ENCODE measurements at regions not wholly inside any gene's neighbourhood (a gene's known extent, or its start where the extent isn't known, plus 50 kb on each side); places are given as distances from the start of the nearest gene placed in this dataset.
"Not testable (repeated sequence)": the region's sequence is repeated elsewhere in the genome, so short reads cannot be mapped to it uniquely, and the experiment has no call there.

GRCh38 chr2:14756122-14756541, 123.6 kb downstream of the LRATD1 start:
- DNase-seq: no peak

DNA sequence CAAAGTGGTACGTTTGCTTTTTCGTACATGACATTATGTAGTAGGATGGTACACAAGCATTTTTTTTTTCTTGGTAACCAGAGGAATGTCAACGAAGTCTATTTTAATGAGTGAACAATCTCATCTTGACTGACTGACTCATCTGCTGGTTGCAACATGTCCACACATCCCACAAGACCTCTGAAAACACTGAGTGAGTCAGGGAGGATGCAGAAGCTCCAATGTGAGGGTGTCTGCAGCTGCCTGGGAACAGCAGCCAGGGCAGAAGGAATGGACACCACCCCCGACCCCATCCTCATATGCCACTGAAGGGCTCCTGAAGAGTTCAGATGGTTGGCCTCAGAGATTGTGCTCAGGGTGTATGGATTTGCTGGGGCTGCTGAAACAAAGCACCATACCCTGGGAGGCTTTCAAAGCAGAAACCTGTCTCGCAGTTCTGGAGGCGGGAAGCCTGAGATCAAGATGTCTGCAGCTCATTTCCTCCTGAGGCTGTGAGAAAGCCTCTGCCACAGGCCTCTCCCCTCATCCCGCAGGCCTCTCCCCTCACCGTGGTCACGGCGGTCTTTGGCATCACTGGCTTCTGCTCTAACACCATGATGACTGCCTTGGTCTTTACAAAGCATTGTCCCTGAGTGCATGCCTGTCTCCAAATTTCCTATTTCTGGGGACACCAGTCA, 124.6 kb downstream of the LRATD1 start:
- DNase-seq: no peak

- DNase-seq: no peak
Observed at GRCh38 chr2:14759082-14759481, 126.6 kb downstream of the LRATD1 start.

GRCh38 chr2:14760169-14760568, 127.7 kb downstream of the LRATD1 start:
- DNase-seq: no peak

- no peak for DNase-seq
Observed at GRCh38 chr2:14761118-14761517, 128.6 kb downstream of the LRATD1 start.

DNA sequence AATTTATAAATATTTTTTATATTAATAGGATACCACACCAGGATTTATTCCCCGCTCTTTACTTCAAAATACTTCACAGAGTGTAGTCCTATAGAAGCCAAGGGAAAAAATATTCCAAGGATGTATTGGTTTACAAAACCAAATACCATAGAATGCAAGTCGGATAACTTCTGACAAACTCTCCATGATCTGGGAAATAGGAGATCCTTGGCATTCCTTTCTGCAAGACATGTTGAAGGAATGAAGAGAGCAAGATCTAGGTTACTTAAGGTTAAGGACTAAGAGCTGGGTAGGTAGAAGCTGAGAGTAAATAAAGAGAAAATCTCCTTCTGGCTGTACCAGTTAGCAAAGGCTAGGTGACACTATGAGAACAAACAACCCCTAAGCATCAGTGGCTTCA, 141.2 kb downstream of the LRATD1 start:
- DNase-seq: no peak

- no peak for DNase-seq
Observed at GRCh38 chr2:14774436-14774968, 142.0 kb downstream of the LRATD1 start.

DNA sequence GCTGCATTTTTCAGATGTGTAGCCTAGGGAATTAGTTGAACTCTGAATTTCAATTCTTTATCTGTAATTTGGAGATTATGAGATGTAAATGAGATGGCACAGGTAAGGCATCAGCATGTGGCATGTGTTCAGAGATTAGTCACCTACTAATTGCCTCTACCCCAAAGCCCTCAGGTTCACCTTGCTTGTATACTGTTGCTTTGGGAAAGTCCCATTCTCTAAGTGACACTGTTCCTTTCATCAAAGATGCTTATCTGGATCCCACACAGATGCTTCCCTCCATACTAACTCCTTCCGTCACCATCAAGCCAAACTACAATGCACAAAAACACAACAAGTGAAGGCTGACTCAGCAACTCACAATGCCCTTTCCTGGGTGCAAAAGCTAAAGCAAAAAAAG, 143.7 kb downstream of the LRATD1 start:
- no peak for DNase-seq

DNA sequence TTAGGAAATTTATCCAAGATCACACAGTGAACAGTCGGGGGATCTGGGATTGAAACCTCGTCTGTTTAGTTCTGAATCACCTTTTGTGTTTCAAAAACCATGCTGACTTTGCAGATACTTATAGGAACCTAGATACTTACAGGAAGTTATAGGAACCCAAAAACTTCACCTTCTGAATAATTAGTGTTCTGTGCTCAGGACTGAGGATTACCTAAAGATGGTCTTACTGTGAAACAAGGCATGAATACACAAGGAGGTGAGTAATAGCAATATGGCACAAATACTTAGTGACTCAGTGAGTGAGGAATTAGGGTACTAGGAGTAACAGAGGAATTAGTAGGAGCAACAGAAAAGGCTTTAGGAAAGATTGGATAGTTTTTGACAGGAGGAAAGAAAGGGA, 145.5 kb downstream of the LRATD1 start:
- DNase-seq: no peak

GRCh38 chr2:14779252-14779651, 146.7 kb downstream of the LRATD1 start:
- DNase-seq: no peak

- no peak for DNase-seq
Observed at GRCh38 chr2:14781142-14781541, 148.6 kb downstream of the LRATD1 start.

DNA sequence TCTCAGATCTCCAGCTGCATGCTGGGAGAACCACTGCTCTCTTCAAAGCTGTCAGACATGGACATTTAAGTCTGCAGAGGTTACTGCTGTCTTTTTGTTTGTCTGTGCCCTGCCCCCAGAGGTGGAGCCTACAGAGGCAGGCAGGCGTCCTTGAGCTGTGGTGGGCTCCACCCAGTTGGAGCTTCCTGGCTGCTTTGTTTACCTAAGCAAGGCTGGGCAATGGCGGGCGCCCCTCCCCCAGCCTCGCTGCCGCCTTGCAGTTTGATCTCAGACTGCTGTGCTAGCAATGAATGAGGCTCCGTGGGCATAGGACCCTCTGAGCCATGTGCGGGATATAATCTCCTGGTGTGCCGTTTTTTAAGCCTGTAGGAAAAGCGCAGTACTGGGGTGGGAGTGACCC, 156.3 kb downstream of the LRATD1 start:
- DNase-seq: not testable (repeated sequence)

DNA sequence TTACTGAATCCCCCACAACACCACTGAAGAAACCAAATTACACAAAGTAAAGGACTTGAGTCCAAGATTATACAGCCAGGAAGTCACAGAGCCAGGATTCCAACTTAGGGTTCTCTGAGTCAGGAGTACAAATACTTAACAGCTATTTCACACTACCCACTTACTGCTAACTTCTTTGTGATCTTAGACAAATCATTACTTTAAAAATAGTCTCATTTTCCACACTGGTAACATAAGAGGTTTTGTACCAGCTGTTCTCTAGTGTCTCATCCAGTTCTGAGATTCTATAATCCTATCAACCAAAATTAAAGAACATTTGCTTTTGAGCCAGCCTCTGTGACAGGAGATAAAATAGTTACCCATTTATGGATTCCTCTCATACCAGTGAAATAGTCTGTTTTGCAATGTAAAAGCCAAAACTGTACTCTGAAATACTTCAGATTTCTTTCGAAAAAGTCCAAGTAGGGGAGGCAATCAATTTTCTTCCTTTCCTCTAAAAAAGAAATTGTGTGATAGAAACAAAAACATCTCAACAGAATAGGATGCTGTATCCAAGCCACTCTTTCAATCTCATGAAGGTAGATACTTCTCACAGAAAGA, 157.6 kb downstream of the LRATD1 start:
- DNase-seq: no peak

DNA sequence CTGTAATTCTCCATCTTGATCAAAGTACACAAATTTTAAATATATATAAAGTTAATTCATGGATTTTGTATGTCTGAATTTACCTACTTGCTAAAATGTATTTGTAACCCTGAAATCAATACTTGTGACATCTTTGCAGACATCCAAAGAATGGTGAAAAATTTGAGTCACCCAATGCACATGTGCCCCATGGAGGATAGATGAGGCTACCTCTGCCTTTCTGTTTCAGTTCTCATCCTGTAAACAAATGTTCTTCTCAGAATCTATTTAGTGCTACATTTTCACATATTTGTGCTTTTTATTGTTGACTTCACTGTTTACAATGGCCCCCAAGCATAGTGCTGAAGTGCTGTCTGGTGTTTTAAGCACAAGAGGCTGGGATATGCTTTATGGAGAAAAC, 171.5 kb downstream of the LRATD1 start:
- DNase-seq: no peak

DNA sequence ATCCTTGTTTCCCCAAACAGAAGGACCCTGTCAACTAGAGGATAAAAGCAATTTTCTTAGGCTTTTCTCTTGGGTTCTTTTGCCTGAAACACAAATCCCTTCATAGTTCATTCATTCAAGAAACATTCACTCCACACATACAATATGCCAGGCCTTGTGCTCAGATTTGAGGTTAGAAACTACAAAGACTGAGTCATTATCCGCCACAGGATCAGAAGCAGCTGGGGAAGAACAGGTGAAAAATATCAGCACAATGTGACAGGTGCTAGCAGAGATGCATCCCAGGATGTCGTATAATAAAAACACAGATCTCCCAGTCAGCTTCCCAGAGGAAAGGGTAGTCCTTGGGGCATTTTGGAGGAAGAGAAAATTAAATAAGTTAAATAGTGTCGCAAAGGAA, 172.4 kb downstream of the LRATD1 start:
- DNase-seq: no peak

DNA sequence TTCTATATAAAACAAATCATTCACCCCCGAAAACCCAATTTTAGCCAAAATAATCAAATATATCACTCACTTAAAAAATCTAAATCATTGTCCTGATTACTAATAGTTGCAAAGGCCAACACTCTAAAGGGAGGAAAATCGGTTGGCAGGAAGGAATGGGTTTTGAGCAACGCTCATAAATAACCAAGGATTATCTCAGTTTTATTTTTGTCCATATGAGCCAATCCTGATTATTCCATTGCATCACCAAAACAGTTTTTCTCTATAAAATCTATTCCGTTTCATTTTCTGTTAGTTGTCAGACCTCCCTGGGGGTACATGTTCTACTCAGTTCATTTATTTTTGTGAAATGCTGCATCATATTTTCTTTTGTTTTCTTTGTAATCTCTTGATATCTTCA, 174.1 kb downstream of the LRATD1 start:
- no peak for DNase-seq

DNA sequence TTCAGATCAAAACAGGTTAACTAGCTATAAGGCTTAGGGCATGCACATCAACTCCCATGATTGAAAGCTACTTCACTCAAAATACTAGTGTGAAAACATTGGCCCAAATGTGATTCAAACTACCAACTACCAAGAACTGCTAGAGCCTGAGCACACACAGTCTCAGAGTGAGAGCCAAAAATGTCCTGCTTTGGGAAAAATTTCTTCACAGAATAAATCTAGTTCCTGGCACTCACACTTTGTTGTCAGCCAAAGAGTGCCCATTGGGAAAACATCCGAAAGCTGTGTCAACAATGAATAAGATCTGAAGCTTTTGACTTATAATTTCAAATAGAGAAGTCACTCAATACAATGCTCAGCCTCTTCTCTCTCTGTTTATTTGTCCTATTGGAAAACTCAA, 182.7 kb downstream of the LRATD1 start:
- DNase-seq: no peak

DNA sequence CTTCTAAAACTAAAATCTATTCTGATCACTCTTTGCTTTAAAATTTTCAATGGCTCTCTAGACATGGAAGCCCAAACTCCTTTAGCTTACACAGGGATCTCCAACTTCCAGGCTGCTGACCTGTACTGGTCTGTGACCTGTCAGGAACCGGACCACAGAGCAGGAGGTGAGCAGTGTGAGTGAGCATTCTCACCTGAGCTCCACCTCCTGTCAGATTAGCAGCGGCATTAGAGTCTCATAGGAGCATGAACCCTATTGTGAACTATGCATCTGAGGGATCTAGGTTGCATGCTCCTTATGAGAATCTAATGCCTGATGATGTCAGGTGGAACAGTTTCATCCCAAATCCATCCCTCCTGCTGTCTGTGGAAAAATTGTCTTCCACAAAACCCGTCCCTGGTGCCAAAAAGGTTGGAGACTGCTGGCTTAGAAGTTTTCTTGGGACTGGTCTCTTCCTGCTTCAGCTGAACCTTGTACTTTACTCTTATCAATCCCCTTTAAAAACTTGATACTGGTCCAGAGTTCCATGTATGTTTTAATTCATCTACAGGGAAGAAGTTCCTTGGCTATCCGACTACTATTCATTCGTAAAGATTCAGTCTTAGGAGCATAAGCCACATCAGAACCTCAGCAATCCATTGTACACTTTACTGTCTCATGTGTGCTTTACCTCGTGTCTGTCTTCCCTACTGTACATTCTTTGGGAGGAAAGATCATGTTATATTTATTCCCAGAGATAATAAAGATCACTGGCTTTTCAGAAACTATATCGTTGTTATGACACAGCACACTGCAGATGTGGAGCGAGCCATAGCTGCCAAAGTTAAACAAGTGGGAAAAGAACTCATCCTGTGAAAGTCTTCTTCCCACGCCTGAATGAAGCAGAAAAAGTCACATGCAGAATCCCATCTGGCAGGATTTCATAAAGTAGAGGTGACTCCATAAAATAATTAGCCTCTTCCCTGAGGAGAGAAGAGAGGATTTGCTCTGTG, 183.8 kb downstream of the LRATD1 start:
- no peak for DNase-seq

- DNase-seq: no peak
Observed at GRCh38 chr2:14817848-14818247, 185.3 kb downstream of the LRATD1 start.

DNA sequence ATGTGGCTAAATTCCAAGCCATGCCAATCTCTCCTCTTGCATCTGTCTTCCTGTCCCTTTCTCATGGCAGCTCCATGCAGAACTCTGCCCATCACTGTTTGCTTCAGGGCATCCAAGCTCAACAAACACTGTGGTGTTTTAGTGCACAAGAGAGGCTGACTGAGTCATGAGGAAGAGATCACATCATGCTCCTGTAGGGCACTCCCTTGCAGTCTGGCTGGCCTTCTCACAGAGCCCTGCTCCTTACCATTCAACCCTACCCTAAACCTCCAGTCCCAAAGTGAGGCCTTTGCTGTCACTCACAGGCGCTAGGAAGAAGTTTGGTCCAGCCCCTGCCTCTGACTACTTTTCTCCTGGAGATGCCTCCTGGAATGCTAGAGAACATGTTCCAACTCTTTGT, 194.0 kb downstream of the LRATD1 start:
- DNase-seq: no peak

DNA sequence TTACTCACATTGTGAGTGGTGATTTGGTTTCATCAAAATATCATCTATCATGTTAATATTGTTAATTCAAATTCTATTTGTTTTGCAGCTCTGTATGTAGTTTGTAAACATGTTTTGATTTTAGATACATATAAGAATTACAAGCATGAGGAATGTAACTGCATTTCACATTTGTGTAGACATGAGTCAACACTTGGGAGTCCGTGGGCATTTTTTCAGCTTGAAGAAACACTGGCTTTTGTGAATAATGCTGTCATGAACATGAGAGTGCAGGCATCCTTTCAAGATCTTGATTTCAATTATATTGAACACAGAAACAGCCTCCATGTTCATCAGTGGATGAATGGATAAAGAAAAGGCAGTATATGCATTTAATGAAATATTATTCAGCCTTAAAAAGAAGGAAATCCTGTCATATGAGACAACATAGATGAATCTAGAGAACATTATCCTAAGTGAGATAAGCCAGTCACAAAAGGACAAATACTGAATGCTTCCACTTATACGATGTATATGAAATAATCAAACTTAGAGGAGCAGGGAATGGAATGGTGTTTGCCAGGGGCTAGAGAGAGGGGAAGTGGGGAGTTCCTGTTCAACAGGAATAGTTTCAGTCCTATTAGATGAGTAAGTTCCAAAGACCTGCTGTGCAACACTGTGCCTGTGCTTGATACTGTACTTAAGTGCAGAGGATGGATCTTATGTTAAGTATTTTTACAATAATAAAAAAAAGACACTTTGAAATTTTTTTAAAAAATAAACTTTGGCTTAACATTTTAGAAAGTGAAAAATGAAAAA, 194.9 kb downstream of the LRATD1 start:
- no peak for DNase-seq

GRCh38 chr2:14828223-14828622, 195.7 kb downstream of the LRATD1 start:
- DNase-seq: no peak

All from dermis blood vessel endothelial cell (primary cell).